ENCODE measurements at regions not wholly inside any gene's neighbourhood (a gene's known extent, or its start where the extent isn't known, plus 50 kb on each side); places are given as distances from the start of the nearest gene placed in this dataset.
"Not testable (repeated sequence)": the region's sequence is repeated elsewhere in the genome, so short reads cannot be mapped to it uniquely, and the experiment has no call there.

DNA sequence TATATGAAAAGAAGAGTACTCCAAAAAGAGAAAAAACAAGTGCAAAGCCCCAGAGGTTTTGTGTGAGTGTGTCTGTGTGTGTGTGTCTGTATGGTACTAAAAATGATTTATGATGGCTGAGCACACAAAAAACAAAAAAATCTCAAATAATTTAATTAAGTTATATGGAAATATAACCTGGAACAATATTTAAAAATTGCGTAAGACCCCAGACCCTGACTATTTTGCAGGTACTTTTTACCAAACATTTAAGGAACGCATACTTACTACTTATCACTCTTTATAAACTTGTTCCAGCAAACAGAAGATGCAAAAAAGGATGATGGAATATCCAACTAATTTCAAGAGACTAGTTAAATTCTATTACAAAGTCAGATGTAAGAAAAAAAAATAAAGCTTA is 317.4 kb upstream of the KCNH7 start:
- ATAC-seq (no peak), DNase-seq (no peak)
- H3K4me1 Mint-ChIP-seq, result no peaks in the 10 kb centered on the region
- no peaks in the 10 kb centered on the region for H3K9me3 Mint-ChIP-seq (ENCODE audit: low read depth)
- CTCF ChIA-PET, result interaction anchor here (0.5 kb wide), 1 partner anchor 1516 kb away, joined by 3 read pairs; no protein-coding TSS in a partner anchor
- H3K27me3 Mint-ChIP-seq, result no peaks in the 10 kb centered on the region
- H3K36me3 Mint-ChIP-seq, result no peaks in the 10 kb centered on the region
- H3K4me3 Mint-ChIP-seq, result no peak overlapping the region
- no peak overlapping the region for H3K27ac Mint-ChIP-seq

DNA sequence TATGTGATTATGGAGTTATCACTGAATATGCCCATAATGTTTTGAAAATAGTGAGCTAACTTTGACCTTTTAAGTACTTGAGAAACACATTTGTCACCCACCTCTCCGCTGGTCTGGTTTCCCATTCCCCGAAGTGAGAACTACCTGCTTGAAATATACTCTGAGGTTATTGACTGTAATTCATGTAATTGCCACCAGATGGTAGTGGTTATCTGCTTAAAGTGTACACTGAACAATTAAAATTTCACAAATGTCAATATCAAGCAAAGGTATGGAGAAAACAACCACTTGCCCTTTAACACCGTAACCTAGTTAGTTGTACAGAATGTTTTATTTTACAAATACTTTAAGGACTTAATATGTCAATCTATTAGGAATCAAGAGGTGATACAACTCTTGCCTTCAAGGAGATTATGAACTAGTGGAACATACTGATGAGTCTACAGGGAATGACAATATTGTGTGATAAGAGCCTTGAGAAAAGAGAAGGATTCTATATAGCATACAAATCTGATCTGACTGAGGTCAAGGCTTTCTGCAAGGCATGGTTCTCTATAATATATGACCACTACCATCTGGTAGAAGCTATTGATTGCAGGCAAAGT is 316.8 kb upstream of the KCNH7 start:
- H3K4me1 Mint-ChIP-seq, result no peaks in the 10 kb centered on the region
- H3K27ac Mint-ChIP-seq, result no peak overlapping the region
- no peak overlapping the region for H3K4me3 Mint-ChIP-seq
- H3K27me3 Mint-ChIP-seq, result no peaks in the 10 kb centered on the region
- H3K9me3 Mint-ChIP-seq (ENCODE audit: low read depth), result no peaks in the 10 kb centered on the region
- CTCF ChIA-PET, result interaction anchor here (0.5 kb wide), 1 partner anchor 1517 kb away, joined by 3 read pairs; no protein-coding TSS in a partner anchor
- DNase-seq (no peak), ATAC-seq (no peak)
- no peaks in the 10 kb centered on the region for H3K36me3 Mint-ChIP-seq

DNA sequence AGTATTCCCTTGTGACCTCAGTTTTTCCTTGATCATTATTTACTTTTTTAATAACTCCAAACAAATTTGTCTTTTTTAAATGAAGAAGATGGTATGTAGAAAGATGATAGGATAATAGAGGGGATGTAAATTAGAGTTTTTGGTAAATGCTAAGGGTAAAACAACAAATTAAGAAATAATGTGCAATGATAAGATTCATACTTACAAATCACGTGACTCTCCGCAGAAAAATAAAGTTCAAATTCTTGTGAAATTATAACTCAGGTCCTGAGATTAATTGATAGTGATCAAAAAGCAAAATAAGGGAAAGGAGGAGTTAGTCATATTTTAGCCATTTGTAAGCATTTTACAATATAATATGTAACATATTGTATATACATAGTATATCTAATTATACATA is 304.1 kb upstream of the KCNH7 start:
- DNase-seq, result no peak
- H3K4me1 Mint-ChIP-seq, result no peaks in the 10 kb centered on the region
- no peak overlapping the region for H3K27ac Mint-ChIP-seq
- peaks cover 6% of the 10 kb centered on the region for H3K9me3 Mint-ChIP-seq (ENCODE audit: low read depth)
- H3K27me3 Mint-ChIP-seq, result no peaks in the 10 kb centered on the region
- no peaks in the 10 kb centered on the region for H3K36me3 Mint-ChIP-seq
- no peak overlapping the region for H3K4me3 Mint-ChIP-seq
- ATAC-seq, result no peak
- CTCF ChIA-PET, result no interaction called here

DNA sequence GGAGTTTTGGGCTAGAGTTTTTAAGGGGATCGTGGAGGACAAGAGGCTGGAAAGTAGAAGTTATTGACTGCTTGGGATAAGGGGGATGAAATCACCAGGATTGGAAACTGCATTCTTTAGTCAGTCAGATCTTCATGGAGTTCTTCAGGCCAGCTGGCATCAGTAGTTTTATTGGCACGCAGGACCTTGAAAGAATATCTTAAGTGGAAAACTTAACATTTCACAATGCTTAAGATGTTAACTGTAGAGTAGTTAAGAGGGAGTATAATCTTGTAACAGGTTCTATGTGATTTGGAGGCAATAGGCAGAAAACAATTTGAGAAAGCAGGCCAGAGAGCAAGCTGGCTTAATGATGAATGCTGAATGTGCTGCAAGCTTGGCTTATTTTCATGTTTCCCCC is 300.4 kb upstream of the KCNH7 start:
- Mint-ChIP-seq H3K36me3 (no peaks in the 10 kb centered on the region), H3K9me3 (ENCODE audit: low read depth) (peaks cover 4% of the 10 kb centered on the region), H3K27ac (no peak overlapping the region), H3K27me3 (no peaks in the 10 kb centered on the region), H3K4me3 (no peak overlapping the region), H3K4me1 (no peaks in the 10 kb centered on the region)
- ATAC-seq (no peak), DNase-seq (no peak)
- CTCF ChIA-PET, result no interaction called here

DNA sequence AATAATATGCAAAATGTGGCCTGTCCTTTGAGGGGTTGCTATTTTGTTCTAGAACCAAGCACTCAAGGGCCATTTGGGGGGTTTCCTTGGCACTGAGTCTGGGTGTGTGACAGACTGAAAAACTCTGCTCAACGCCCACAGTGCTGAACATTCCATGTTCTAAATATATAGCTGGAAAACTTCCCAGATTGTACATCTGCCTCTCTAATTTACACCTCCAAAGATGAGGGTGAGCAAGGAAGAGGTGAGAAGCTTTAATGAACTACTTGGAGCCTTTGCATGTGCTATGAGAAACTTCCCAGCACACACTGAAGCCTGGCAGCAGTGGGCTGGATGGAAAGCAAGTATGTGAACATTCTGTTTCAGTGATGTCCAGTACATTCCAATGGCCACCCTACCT is 296.7 kb upstream of the KCNH7 start:
- DNase-seq (no peak), ATAC-seq (no peak)
- CTCF ChIA-PET, result no interaction called here
- H3K9me3 Mint-ChIP-seq (ENCODE audit: low read depth), result peaks cover 2% of the 10 kb centered on the region
- no peak overlapping the region for H3K4me3 Mint-ChIP-seq
- no peak overlapping the region for H3K27ac Mint-ChIP-seq
- no peaks in the 10 kb centered on the region for H3K36me3 Mint-ChIP-seq
- H3K27me3 Mint-ChIP-seq, result no peaks in the 10 kb centered on the region
- no peaks in the 10 kb centered on the region for H3K4me1 Mint-ChIP-seq

DNA sequence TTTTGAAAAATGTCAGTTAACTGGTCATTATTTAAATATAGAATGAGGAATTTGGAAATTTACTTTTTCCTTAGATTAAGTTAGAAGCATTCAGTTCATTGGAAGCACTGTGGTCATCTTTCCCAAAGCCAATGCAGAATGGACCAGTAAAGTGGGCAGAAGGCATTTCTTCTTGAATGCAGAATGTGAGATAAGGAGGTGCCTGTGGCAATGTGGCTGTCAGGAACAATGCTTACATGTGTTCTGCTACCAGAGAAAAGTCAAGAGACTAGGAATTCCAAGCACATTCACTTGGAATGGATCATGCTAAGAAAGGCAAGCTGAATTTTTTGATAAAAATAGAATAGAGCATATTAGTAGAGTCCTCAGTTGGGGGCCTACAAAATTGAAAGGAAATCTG is 295.0 kb upstream of the KCNH7 start:
- DNase-seq (no peak), ATAC-seq (no peak)
- CTCF ChIA-PET, result no interaction called here
- peaks cover under 1% of the 10 kb centered on the region for H3K9me3 Mint-ChIP-seq (ENCODE audit: low read depth)
- no peaks in the 10 kb centered on the region for H3K36me3 Mint-ChIP-seq
- H3K27me3 Mint-ChIP-seq, result no peaks in the 10 kb centered on the region
- H3K4me1 Mint-ChIP-seq, result no peaks in the 10 kb centered on the region
- H3K4me3 Mint-ChIP-seq, result no peak overlapping the region
- no peak overlapping the region for H3K27ac Mint-ChIP-seq

DNA sequence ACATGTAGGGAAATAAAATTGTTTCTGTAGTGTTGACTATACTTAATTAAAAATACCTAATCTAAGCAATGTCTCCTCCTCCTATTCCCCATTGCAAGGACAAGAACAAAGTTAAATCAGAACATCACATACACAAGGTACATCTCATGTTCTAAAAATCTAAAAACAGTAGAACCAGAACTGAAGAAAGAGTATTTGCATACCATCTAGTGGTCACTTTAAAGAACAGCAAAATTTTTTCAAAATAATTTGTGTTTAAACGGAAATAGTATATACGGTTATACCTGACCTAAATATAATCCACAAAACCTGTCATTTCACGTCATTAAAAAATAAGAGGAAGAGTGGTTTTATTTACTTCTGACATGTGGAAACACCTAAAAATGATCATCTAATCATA is 294.3 kb upstream of the KCNH7 start:
- H3K36me3 Mint-ChIP-seq, result no peaks in the 10 kb centered on the region
- no peak overlapping the region for H3K27ac Mint-ChIP-seq
- ATAC-seq (no peak), DNase-seq (no peak)
- no peak overlapping the region for H3K4me3 Mint-ChIP-seq
- no peaks in the 10 kb centered on the region for H3K4me1 Mint-ChIP-seq
- no peaks in the 10 kb centered on the region for H3K9me3 Mint-ChIP-seq (ENCODE audit: low read depth)
- no peaks in the 10 kb centered on the region for H3K27me3 Mint-ChIP-seq
- CTCF ChIA-PET, result interaction anchor here (1.5 kb wide), 1 partner anchor 37 kb away, joined by 3 read pairs; no protein-coding TSS in a partner anchor

DNA sequence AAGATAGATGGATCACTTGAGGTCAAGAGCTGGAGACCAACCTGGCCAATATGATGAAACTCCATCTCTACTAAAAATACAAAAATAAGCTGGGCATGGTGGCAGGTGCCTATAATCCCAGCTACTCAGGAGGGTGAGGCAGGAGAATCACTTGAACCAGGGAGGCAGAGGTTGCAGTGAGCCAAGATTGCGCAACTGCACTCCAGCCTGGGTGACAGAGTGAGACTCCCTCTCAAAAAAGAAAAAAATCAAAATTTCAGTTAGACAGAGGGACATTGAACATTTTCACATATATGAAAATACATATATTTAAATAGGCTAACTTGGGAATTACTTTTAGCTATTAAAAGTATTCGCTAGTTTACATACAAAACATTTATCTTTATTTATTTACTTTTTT is 293.6 kb upstream of the KCNH7 start:
- not testable (repeated sequence) for H3K4me1 Mint-ChIP-seq; H3K9me3 Mint-ChIP-seq (ENCODE audit: low read depth); H3K27ac Mint-ChIP-seq; H3K36me3 Mint-ChIP-seq; H3K4me3 Mint-ChIP-seq; DNase-seq; ATAC-seq; H3K27me3 Mint-ChIP-seq
- CTCF ChIA-PET, result interaction anchor here (1.5 kb wide), 1 partner anchor 37 kb away, joined by 3 read pairs; no protein-coding TSS in a partner anchor

DNA sequence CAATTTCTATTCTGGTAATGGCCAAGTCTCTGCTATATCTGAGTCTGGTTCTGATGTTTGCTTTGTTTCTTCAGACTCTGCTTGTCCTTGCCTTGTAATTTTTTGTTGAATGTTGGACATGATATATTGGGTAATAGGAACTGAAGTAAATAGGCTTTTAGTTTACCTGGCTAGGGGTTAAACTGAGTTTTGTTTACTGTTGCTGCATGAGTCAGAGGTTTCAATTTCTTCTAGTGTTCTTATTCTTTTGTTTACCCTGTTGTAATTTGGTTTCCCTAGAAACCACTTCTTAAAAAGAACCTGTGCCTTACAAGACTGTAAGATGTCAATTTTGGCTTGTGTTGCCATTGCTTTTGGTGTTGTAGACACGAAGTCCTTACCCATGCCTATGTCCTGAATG is 285.0 kb upstream of the KCNH7 start:
- Mint-ChIP-seq H3K4me3 (no peak overlapping the region), H3K27ac (no peak overlapping the region), H3K27me3 (no peaks in the 10 kb centered on the region), H3K4me1 (no peaks in the 10 kb centered on the region), H3K9me3 (ENCODE audit: low read depth) (peaks cover 4% of the 10 kb centered on the region), H3K36me3 (no peaks in the 10 kb centered on the region)
- CTCF ChIA-PET, result no interaction called here
- DNase-seq, result no peak
- no peak for ATAC-seq

DNA sequence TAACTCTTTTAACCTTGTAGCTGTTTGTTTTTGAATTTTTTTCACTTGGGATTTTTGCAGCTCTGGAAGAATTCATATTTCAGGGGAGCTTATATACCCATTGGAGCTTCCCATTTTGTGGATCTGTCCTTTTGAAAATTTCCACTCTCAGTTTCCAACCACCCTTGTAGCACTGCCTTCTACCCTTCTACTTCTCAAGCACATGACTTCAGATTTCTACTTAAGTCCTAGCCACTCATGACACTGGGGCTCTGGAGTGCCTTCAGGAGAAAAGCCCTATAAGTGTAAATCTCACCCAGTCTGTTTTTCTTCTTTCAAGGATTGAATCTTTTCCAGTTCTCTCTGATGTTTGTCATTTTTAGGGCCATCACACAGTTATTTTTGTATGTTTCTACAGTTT is 283.7 kb upstream of the KCNH7 start:
- Mint-ChIP-seq H3K4me1 (no peaks in the 10 kb centered on the region), H3K4me3 (no peak overlapping the region), H3K27ac (no peak overlapping the region), H3K9me3 (ENCODE audit: low read depth) (peaks cover 4% of the 10 kb centered on the region), H3K36me3 (no peaks in the 10 kb centered on the region), H3K27me3 (no peaks in the 10 kb centered on the region)
- CTCF ChIA-PET, result no interaction called here
- DNase-seq (no peak), ATAC-seq (no peak)

DNA sequence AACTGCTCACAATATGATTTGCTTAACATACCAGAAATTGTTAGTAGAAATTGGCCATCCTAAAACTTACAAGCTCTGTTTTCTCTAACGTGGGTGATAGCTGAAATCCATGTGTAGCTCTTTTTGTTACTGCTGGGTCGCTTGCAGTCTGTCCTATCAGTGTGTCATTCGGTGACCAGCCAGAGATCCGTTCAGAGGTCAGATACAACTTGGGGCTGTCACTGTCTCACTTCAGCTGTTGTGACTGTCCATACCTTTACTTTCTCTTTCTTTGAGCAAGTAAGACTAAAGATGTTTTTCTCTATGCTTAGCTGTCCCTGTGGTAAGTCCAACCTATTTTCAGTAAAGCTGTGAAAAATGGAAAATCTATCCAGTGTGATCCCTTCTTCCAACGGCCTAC is 282.9 kb upstream of the KCNH7 start:
- ATAC-seq, result no peak
- no peak overlapping the region for H3K4me3 Mint-ChIP-seq
- peaks cover 4% of the 10 kb centered on the region for H3K9me3 Mint-ChIP-seq (ENCODE audit: low read depth)
- CTCF ChIA-PET, result no interaction called here
- H3K27me3 Mint-ChIP-seq, result no peaks in the 10 kb centered on the region
- no peak overlapping the region for H3K27ac Mint-ChIP-seq
- DNase-seq, result no peak
- no peaks in the 10 kb centered on the region for H3K4me1 Mint-ChIP-seq
- no peaks in the 10 kb centered on the region for H3K36me3 Mint-ChIP-seq

DNA sequence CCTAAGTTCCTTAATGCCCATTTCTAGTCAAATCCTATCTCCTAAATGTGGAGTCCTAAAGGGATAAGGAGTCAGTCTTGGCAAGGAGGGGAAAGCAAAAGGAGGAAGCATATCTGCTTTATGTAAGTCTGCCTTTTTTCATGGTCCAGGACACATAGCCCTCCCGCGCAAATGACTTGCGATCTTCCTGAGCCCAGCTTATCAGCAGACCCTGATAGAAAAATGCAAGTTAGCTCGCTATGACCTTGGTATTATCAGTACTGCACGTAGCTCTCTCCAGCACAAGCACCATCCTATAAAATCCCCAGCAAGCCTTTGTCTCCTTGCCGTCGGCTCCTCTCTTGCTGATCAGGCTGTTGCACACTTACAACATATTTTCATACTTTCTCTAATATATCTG is 281.4 kb upstream of the KCNH7 start:
- H3K4me1 Mint-ChIP-seq, result no peaks in the 10 kb centered on the region
- no peaks in the 10 kb centered on the region for H3K27me3 Mint-ChIP-seq
- CTCF ChIA-PET, result no interaction called here
- ATAC-seq, result no peak
- DNase-seq, result no peak
- H3K4me3 Mint-ChIP-seq, result no peak overlapping the region
- H3K36me3 Mint-ChIP-seq, result no peaks in the 10 kb centered on the region
- H3K9me3 Mint-ChIP-seq (ENCODE audit: low read depth), result peaks cover 4% of the 10 kb centered on the region
- no peak overlapping the region for H3K27ac Mint-ChIP-seq

DNA sequence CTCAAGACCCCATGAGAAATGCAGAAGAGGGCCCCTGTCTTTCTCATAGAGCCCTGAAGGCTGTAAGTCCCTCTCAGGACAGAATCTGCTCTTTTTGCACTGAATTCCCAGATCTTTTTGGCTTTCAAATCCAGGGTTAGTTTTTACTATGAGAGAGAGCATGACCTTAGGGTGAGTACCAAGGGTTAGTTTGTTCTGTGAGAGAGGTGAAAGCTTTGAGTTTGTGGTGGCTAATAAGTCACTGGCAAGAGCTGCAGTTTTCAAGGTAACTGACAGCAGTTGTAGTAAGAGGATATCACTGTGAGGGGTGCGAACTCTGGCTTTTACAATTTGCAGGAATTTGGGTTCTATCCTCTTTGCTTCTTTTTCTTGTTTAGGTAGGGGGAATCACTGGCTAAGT is 248.4 kb upstream of the KCNH7 start:
- ATAC-seq (no peak), DNase-seq (no peak)
- Mint-ChIP-seq H3K27me3 (no peaks in the 10 kb centered on the region), H3K9me3 (ENCODE audit: low read depth) (peaks cover 5% of the 10 kb centered on the region), H3K27ac (no peak overlapping the region), H3K4me1 (no peaks in the 10 kb centered on the region), H3K36me3 (no peaks in the 10 kb centered on the region), H3K4me3 (no peak overlapping the region)
- CTCF ChIA-PET, result no interaction called here

DNA sequence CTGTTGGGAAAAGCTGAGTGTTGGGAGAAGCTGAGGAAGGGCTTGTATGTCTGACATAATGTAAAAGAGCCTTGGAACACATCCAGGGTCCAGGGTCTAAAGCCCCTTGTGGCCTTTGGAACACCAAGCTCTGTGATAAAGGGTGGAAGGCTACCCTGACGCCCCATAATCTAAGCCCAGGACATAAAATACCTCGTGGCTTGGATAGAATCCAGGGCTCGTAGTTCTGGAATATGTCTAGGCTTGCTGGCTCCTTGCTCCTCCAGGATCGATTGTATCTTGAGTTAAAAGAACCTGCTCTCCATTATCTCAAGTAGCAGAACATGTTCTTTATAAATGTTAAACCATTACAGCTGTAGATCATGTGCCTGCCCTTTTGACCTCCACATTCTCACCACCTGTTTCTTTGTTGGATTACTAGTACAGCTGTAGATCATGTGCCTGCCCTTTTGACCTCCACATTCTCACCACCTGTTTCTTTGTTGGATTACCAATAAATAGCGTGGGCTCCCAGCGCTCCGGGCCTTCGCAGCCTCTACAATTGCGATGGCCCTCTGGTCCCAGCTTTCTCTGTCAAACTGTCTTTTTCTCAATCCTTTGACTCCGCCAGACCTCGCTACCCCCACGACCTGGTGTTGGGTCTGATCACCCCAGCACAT is 246.9 kb upstream of the KCNH7 start:
- CTCF ChIA-PET; H3K27me3 Mint-ChIP-seq; H3K27ac Mint-ChIP-seq; ATAC-seq; H3K4me3 Mint-ChIP-seq; H3K9me3 Mint-ChIP-seq (ENCODE audit: low read depth); DNase-seq; H3K4me1 Mint-ChIP-seq; H3K36me3 Mint-ChIP-seq: not testable (repeated sequence)

Data from activated CD8-positive, alpha-beta memory T cell treated with anti-CD3 and anti-CD28 coated beads, Interleukin-2, amount 10 ng/mL, durations not matched to agents 7 days and 5 days (primary cell).